MM.1S (cell line): ENCODE measurements at regions not wholly inside any gene's neighbourhood (a gene's known extent, or its start where the extent isn't known, plus 50 kb on each side); places are given as distances from the start of the nearest gene placed in this dataset.

Experiments
- DNase-seq: peaks from one replicate; pipeline ENCODE4 v3.0.0-alpha.2; 2015
- H2AFZ ChIP-seq: fragments of 300-600 bp; sonication (generic); 2 replicates; pipeline ENCODE4 v1.6.0; 2016; ENCODE audit warnings: antibody characterized with exemption, low read length
- H3F3A ChIP-seq: fragments of 300-600 bp; sonication (generic); 2 replicates; pipeline ENCODE4 v1.6.1; 2016; ENCODE audit warnings: mild to moderate bottlenecking, antibody characterized with exemption, low read length, moderate library complexity, mixed read lengths; ENCODE audit not compliant: insufficient read depth
- H3K27ac ChIP-seq: fragments of 300-600 bp; sonication (generic); 2 replicates; pipeline ENCODE4 v1.5.1; 2016; ENCODE audit warnings: mild to moderate bottlenecking, low read length
- H3K27me3 ChIP-seq: fragments of 300-600 bp; sonication (generic); replicated peaks from 2 replicates; pipeline ENCODE4 v1.6.0; 2016; ENCODE audit warnings: low read length; ENCODE audit not compliant: insufficient read depth
- H3K36me3 ChIP-seq: fragments of 300-600 bp; sonication (generic); replicated peaks from 2 replicates; pipeline ENCODE4 v1.6.1; 2016; ENCODE audit warnings: mild to moderate bottlenecking, low read length, mixed read lengths; ENCODE audit not compliant: insufficient read depth
- H3K4me1 ChIP-seq: fragments of 300-600 bp; sonication (generic); 2 replicates; pipeline ENCODE4 v1.6.1; 2016; ENCODE audit warnings: low read length, mixed read lengths
- H3K4me2 ChIP-seq: fragments of 300-600 bp; sonication (generic); 2 replicates; pipeline ENCODE4 v1.6.0; 2016; ENCODE audit warnings: low read depth, low read length
- H3K4me3 ChIP-seq: fragments of 300-600 bp; sonication (generic); 2 replicates; pipeline ENCODE4 v1.5.1; 2016; ENCODE audit warnings: low read length, mixed read lengths
- H3K79me2 ChIP-seq: fragments of 300-600 bp; sonication (generic); 2 replicates; pipeline ENCODE4 v1.6.1; 2016; ENCODE audit warnings: mixed run types, low read length, mixed read lengths
- H3K9ac ChIP-seq: fragments of 300-600 bp; sonication (generic); 2 replicates; pipeline ENCODE4 v1.6.1; 2016; ENCODE audit warnings: low read length, mixed read lengths
- H3K9me2 ChIP-seq: fragments of 300-600 bp; sonication (generic); replicated peaks from 2 replicates; pipeline ENCODE4 v1.6.1; 2016; ENCODE audit warnings: mild to moderate bottlenecking, low read length, mixed read lengths; ENCODE audit not compliant: insufficient read depth
- H3K9me3 ChIP-seq: fragments of 300-600 bp; sonication (generic); replicated peaks from 2 replicates; pipeline ENCODE4 v1.6.1; 2016; ENCODE audit warnings: mild to moderate bottlenecking, low read length, mixed read lengths; ENCODE audit not compliant: insufficient read depth
- H4K20me1 ChIP-seq: fragments of 300-600 bp; sonication (generic); 2 replicates; pipeline ENCODE4 v1.6.1; 2016; ENCODE audit warnings: mild to moderate bottlenecking, low read length, moderate library complexity, mixed read lengths; ENCODE audit not compliant: insufficient read depth
- EZH2 ChIP-seq: fragments of 300-600 bp; sonication (generic); optimal IDR thresholded peaks from 2 replicates; pipeline ENCODE3; 2017; ENCODE audit warnings: low read depth, mild to moderate bottlenecking, antibody characterized with exemption, low read length, mixed read lengths
- EZH2phosphoT487 ChIP-seq: fragments of 300-600 bp; sonication (generic); IDR thresholded peaks from 2 replicates; pipeline ENCODE4 v1.6.1; 2018; ENCODE audit warnings: antibody characterized with exemption, low read length
- TF ChIP-seq, protein P1 (sequence below): fragments of 300-600 bp; sonication (generic); IDR thresholded peaks from 2 replicates; pipeline ENCODE4 v1.5.1; 2016; ENCODE audit warnings: antibody characterized with exemption, low read length, mixed read lengths

DNA sequence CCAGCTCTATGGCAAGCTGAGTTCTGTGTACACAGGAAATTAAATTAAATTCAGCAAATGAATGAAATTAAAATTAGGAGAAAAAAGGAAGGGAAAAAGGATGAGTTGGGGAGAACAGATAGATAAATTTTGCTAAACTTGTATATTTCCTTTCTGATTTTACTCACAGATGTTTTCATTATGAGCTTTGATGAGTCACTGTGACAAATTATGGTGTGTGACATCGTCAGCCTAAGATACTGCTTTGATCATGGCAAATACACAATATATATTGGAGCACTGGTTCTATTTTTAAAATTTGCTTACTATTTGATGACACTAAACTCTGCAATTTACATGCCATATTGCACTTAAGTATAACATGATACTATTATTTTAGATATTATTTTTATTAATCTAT lies 464.6 kb upstream of the SPHKAP start:
- no peaks in the 10 kb centered on the region for H3K79me2 ChIP-seq
- no peaks in the 10 kb centered on the region for H3K9me3 ChIP-seq
- no peaks in the 10 kb centered on the region for H3K36me3 ChIP-seq
- no peaks in the 10 kb centered on the region for H4K20me1 ChIP-seq
- H3K9ac ChIP-seq: no peak overlapping the region
- no peaks in the 10 kb centered on the region for H3K9me2 ChIP-seq
- H3K27me3 ChIP-seq: no peaks in the 10 kb centered on the region
- TF ChIP-seq EZH2 (no peak), EZH2phosphoT487 (no peak)
- TF ChIP-seq, protein P1, sequence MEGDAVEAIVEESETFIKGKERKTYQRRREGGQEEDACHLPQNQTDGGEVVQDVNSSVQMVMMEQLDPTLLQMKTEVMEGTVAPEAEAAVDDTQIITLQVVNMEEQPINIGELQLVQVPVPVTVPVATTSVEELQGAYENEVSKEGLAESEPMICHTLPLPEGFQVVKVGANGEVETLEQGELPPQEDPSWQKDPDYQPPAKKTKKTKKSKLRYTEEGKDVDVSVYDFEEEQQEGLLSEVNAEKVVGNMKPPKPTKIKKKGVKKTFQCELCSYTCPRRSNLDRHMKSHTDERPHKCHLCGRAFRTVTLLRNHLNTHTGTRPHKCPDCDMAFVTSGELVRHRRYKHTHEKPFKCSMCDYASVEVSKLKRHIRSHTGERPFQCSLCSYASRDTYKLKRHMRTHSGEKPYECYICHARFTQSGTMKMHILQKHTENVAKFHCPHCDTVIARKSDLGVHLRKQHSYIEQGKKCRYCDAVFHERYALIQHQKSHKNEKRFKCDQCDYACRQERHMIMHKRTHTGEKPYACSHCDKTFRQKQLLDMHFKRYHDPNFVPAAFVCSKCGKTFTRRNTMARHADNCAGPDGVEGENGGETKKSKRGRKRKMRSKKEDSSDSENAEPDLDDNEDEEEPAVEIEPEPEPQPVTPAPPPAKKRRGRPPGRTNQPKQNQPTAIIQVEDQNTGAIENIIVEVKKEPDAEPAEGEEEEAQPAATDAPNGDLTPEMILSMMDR: no peak
- H3K27ac ChIP-seq: no peak overlapping the region
- no peak overlapping the region for H3K4me3 ChIP-seq
- no peak for DNase-seq
- H3K4me2 ChIP-seq: no peak overlapping the region
- H3F3A ChIP-seq: no peaks in the 10 kb centered on the region
- no peak overlapping the region for H2AFZ ChIP-seq
- H3K4me1 ChIP-seq: no peaks in the 10 kb centered on the region

DNA sequence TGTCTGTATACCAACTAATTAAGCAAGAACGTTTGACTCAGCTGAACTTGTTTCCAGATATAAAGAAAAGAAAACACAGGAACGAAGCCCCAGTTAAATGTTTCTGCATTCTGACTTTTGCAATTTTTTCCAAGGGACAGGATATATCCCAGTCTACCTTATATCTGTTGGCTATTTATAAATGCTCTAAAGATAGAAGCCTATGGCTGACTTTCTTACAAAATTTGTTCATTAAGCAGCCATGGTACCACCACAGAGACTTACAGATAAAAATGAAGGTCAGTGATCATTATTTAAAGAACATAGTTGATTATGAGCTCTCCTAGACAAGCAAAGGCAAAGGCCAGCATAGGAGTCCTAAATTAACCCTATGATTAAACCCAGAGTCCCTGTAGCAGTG lies 462.7 kb upstream of the SPHKAP start:
- Histone ChIP-seq H3K4me2 (no peak overlapping the region), H2AFZ (no peak overlapping the region), H3K27ac (no peak overlapping the region), H3K79me2 (no peaks in the 10 kb centered on the region), H3K9me3 (no peaks in the 10 kb centered on the region), H4K20me1 (no peaks in the 10 kb centered on the region), H3K9me2 (no peaks in the 10 kb centered on the region), H3K4me3 (no peak overlapping the region), H3F3A (no peaks in the 10 kb centered on the region), H3K9ac (no peak overlapping the region), H3K27me3 (no peaks in the 10 kb centered on the region), H3K36me3 (no peaks in the 10 kb centered on the region), H3K4me1 (no peaks in the 10 kb centered on the region)
- no peak for DNase-seq
- TF ChIP-seq EZH2phosphoT487 (no peak), EZH2 (no peak)
- TF ChIP-seq, protein P1: no peak

DNA sequence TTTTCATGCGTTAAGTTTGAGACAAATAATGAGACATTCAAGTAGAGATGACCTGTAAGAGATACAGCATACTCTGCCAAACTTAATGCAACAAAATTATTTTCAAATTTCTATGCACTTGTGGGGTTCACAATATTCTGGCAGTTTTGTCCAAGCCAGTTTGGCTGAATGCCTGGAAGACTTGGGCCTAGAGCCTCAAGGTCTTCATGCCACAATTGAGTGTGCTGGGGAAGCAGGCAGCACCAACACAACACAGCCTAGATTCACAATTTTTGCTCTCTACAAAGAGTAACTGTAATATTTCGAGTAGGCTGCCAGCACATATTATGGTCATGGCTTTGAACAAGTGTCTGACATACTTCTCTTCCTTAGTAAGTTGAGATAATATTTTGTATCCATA lies 461.4 kb upstream of the SPHKAP start:
- H3F3A ChIP-seq: no peaks in the 10 kb centered on the region
- no peak overlapping the region for H3K4me2 ChIP-seq
- H3K9ac ChIP-seq: no peak overlapping the region
- H3K9me3 ChIP-seq: no peaks in the 10 kb centered on the region
- no peak overlapping the region for H2AFZ ChIP-seq
- DNase-seq: no peak
- no peaks in the 10 kb centered on the region for H4K20me1 ChIP-seq
- H3K4me3 ChIP-seq: no peak overlapping the region
- H3K79me2 ChIP-seq: no peaks in the 10 kb centered on the region
- no peaks in the 10 kb centered on the region for H3K9me2 ChIP-seq
- no peaks in the 10 kb centered on the region for H3K4me1 ChIP-seq
- H3K27ac ChIP-seq: no peak overlapping the region
- H3K27me3 ChIP-seq: no peaks in the 10 kb centered on the region
- TF ChIP-seq, protein P1: no peak
- TF ChIP-seq EZH2phosphoT487 (no peak), EZH2 (no peak)
- no peaks in the 10 kb centered on the region for H3K36me3 ChIP-seq

DNA sequence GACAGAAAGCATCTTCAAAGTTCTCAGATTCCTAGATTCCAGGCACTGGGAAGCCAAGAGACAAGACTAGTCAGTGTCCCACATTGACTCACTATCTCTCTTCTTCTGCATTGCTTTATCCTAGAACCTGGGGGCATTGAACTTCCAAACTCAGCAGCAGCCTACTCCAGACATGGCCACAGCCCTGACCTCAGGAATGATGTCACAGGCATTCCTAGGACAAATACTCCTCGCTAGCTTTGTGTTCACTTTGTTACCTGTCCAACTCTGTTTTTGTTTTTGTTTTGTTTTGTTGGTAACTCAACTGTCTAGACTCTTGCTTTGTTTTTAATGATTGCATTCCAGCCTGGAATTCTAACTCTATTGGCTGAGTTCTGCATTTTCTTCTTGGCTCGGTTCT lies 449.3 kb upstream of the SPHKAP start:
- H3K9me3 ChIP-seq: no peaks in the 10 kb centered on the region
- no peak overlapping the region for H3K4me3 ChIP-seq
- no peak overlapping the region for H3K27ac ChIP-seq
- no peak overlapping the region for H3K4me2 ChIP-seq
- no peaks in the 10 kb centered on the region for H4K20me1 ChIP-seq
- no peak overlapping the region for H3K9ac ChIP-seq
- H3K79me2 ChIP-seq: no peaks in the 10 kb centered on the region
- no peak for DNase-seq
- no peaks in the 10 kb centered on the region for H3F3A ChIP-seq
- H3K9me2 ChIP-seq: no peaks in the 10 kb centered on the region
- H2AFZ ChIP-seq: no peak overlapping the region
- no peaks in the 10 kb centered on the region for H3K36me3 ChIP-seq
- TF ChIP-seq EZH2 (no peak), EZH2phosphoT487 (no peak)
- TF ChIP-seq, protein P1: no peak
- no peaks in the 10 kb centered on the region for H3K27me3 ChIP-seq
- no peaks in the 10 kb centered on the region for H3K4me1 ChIP-seq
